ENCODE measurements at regions not wholly inside any gene's neighbourhood (a gene's known extent, or its start where the extent isn't known, plus 50 kb on each side); places are given as distances from the start of the nearest gene placed in this dataset.

GRCh38 chr3:104323226-104323625, 1043.5 kb upstream of the ALCAM start:
- no peak for TF ChIP-seq CTCF (IDR thresholded peaks at IDR 0.05; ENCODE audit: low read depth, low read length)
- TF ChIP-seq POLR2A (IDR thresholded peaks at IDR 0.05; ENCODE audit: extremely low read depth, insufficient read length) = no peak
- TF ChIP-seq MYC (IDR thresholded peaks at IDR 0.05; ENCODE audit: low read depth, low read length) = no peak

Measured in NB4 (cell line).